Osteoblast (primary cell): ENCODE measurements at regions not wholly inside any gene's neighbourhood (a gene's known extent, or its start where the extent isn't known, plus 50 kb on each side); places are given as distances from the start of the nearest gene placed in this dataset.

Source experiments
- DNase-seq: peaks from one replicate; pipeline ENCODE4 v3.0.0; 2011; ENCODE audit warnings: low spot score, mixed read lengths; ENCODE audit not compliant: insufficient read length; ENCODE audit errors: missing footprints
- H2AFZ ChIP-seq: 2 replicates; pipeline ENCODE4 v1.6.0; 2011; ENCODE audit warnings: mild to moderate bottlenecking, low read length
- H3K27ac ChIP-seq: 2 replicates; pipeline ENCODE4 v1.5.1; 2011; ENCODE audit warnings: mild to moderate bottlenecking, low read depth, low read length, moderate library complexity
- H3K27me3 ChIP-seq: 2 replicates; pipeline ENCODE4 v1.6.0; 2012; ENCODE audit warnings: mild to moderate bottlenecking, control low read depth, inconsistent platforms, low read length, moderate library complexity; ENCODE audit not compliant: insufficient read depth
- H3K36me3 ChIP-seq: 2 replicates; pipeline ENCODE4 v1.5.1; 2011; ENCODE audit warnings: mild to moderate bottlenecking, low read length, control low read depth, moderate library complexity; ENCODE audit not compliant: insufficient read depth
- H3K4me1 ChIP-seq: 2 replicates; pipeline ENCODE4 v1.5.1; 2011; ENCODE audit warnings: mild to moderate bottlenecking, low read length, control low read depth, moderate library complexity; ENCODE audit not compliant: insufficient read depth
- H3K4me2 ChIP-seq: 2 replicates; pipeline ENCODE4 v1.6.0; 2011; ENCODE audit warnings: mild to moderate bottlenecking, low read length; ENCODE audit not compliant: insufficient read depth
- H3K4me3 ChIP-seq: fragments of 200-600 bp; sonication (generic); 3 replicates; pipeline ENCODE4 v1.5.1; 2012; ENCODE audit warnings: mild to moderate bottlenecking, low read length, inconsistent platforms; ENCODE audit not compliant: insufficient read depth
- H3K79me2 ChIP-seq: 2 replicates; pipeline ENCODE4 v1.6.0; 2012; ENCODE audit warnings: mild to moderate bottlenecking, low read length, control low read depth, inconsistent platforms; ENCODE audit not compliant: insufficient read depth
- H3K9me3 ChIP-seq: 2 replicates; pipeline ENCODE4 v1.5.1; 2011; ENCODE audit warnings: low read depth, low read length, control low read depth
- H4K20me1 ChIP-seq: 2 replicates; pipeline ENCODE4 v1.6.0; 2012; ENCODE audit warnings: mild to moderate bottlenecking, low read length, control low read depth; ENCODE audit not compliant: insufficient read depth
- TF ChIP-seq, protein P1 (sequence below): IDR thresholded peaks from 2 replicates; pipeline ENCODE4 v1.5.1; 2011; ENCODE audit warnings: mild to moderate bottlenecking, low read depth, low read length, moderate library complexity; ENCODE audit errors: extremely low read depth

GRCh38 chr13:40447857-40448256, 218.6 kb downstream of the FOXO1 start:
- no peaks in the 10 kb centered on the region for H3K36me3 ChIP-seq
- H3K27ac ChIP-seq = no peak overlapping the region
- no peak overlapping the region for H3K4me2 ChIP-seq
- no peaks in the 10 kb centered on the region for H3K79me2 ChIP-seq
- H3K4me3 ChIP-seq = no peak overlapping the region
- H3K27me3 ChIP-seq = no peaks in the 10 kb centered on the region
- H3K9me3 ChIP-seq = no peaks in the 10 kb centered on the region
- peaks cover 18% of the 10 kb centered on the region for H3K4me1 ChIP-seq
- H2AFZ ChIP-seq = no peak overlapping the region
- TF ChIP-seq, protein P1, sequence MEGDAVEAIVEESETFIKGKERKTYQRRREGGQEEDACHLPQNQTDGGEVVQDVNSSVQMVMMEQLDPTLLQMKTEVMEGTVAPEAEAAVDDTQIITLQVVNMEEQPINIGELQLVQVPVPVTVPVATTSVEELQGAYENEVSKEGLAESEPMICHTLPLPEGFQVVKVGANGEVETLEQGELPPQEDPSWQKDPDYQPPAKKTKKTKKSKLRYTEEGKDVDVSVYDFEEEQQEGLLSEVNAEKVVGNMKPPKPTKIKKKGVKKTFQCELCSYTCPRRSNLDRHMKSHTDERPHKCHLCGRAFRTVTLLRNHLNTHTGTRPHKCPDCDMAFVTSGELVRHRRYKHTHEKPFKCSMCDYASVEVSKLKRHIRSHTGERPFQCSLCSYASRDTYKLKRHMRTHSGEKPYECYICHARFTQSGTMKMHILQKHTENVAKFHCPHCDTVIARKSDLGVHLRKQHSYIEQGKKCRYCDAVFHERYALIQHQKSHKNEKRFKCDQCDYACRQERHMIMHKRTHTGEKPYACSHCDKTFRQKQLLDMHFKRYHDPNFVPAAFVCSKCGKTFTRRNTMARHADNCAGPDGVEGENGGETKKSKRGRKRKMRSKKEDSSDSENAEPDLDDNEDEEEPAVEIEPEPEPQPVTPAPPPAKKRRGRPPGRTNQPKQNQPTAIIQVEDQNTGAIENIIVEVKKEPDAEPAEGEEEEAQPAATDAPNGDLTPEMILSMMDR = no peak
- DNase-seq = no peak
- no peaks in the 10 kb centered on the region for H4K20me1 ChIP-seq

DNA sequence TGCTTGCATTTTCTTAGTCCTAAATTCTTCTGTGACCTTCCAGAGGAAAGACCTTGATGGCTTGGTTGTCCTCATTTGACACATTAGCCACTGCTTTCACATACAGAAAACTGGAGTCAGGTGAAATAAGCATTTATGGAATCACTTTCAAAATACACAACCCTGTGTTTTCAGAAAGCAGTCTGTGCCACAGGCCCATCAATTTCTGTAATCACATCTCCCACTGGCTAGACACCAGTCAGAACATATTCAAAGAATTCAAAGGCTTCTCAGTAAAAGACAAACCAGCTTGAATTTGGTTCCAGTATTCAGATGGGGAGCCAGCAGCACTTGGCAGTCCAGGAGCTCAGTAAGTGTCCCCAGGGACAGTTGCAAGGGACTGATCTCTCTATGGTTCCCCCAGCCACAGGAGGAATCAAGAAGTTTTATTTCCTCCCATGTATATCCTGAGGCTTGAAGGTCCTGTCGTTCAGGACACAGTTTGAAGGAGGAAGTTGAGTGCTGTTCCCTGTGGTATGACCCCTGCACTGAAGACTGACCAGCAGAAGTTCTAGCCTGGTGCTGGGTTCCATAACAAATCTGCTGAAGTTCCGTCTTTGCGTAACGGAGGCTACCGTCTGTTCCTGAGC, 214.3 kb downstream of the FOXO1 start:
- H3K9me3 ChIP-seq = no peaks in the 10 kb centered on the region
- H3K36me3 ChIP-seq = no peaks in the 10 kb centered on the region
- no peaks in the 10 kb centered on the region for H3K79me2 ChIP-seq
- H3K27ac ChIP-seq = no peak overlapping the region
- TF ChIP-seq, protein P1 = no peak
- no peak overlapping the region for H3K4me2 ChIP-seq
- H3K4me3 ChIP-seq = no peak overlapping the region
- no peaks in the 10 kb centered on the region for H4K20me1 ChIP-seq
- peaks cover 18% of the 10 kb centered on the region for H3K4me1 ChIP-seq
- no peak overlapping the region for H2AFZ ChIP-seq
- peaks cover 2% of the 10 kb centered on the region for H3K27me3 ChIP-seq
- DNase-seq = no peak

DNA sequence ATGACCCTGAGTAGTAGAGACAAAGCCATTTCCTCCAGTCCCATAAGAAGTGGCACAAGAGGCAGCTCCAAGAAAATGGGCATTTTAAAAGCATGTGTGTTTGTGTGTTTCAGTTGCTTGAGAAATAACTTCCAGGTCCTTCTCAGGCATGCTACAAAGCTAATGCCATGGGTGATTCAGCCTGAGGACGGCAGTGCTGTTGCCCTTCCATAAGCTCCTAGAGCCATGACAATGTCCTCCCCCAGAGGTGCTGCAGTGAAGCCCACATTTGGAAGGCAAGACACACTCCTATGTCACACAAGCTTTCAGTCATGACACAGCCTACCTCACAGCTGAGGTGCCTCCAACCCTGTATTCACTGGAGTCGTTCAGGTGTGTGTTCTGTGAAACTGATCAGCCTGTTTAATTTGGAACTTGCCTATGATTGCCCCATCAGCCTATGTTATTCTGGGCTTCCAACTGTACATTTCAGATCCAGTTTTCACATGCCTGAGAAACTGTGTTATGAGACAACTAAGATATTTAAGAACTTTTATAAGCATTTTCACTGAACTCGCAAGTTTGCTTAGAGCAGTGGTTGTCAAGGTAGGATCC, 213.6 kb downstream of the FOXO1 start:
- Histone ChIP-seq H3K4me2 (peak overlapping the region; percentile 53), H3K27ac (peak overlapping the region; percentile 56), H4K20me1 (no peaks in the 10 kb centered on the region), H3K9me3 (no peaks in the 10 kb centered on the region), H3K36me3 (no peaks in the 10 kb centered on the region), H3K4me1 (peaks cover 18% of the 10 kb centered on the region), H2AFZ (peak overlapping the region; percentile 17), H3K27me3 (peaks cover 3% of the 10 kb centered on the region), H3K79me2 (no peaks in the 10 kb centered on the region), H3K4me3 (no peak overlapping the region)
- TF ChIP-seq, protein P1 = no peak
- DNase-seq = no peak

DNA sequence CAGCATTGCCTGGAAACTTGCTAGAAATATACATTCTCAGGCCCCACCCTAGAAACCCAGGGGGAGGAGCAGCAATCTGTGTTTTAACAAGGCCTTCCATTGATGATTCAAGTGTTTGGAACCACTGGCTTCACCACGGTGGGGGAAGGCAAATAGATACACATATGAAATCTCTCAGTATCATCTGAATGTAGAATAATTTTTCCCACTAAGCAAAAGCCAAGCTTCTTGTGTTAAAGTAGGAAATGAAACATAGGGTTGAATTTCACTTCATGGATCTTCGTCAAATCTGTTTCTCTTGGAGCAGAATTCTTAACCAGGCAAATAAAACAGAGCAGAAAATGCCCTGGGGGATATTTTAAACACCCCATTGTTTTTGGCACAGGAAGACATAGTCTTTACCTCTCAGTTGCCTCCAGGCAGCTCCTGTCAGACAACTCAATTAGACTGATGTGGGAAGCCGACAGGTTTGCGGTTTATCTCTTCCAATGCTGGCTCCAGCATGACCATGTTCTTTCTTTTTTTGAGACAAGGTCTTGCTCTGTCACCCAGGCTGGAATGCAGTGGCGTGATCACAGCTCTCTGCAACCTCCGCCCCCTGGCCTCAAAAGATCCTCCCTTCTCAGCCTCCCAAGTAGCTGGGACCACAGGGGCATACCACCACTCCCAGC, 213.0 kb downstream of the FOXO1 start:
- peaks cover 18% of the 10 kb centered on the region for H3K4me1 ChIP-seq
- H3K9me3 ChIP-seq = no peaks in the 10 kb centered on the region
- H3K27me3 ChIP-seq = peaks cover 8% of the 10 kb centered on the region
- peak overlapping the region; percentile 56 for H3K27ac ChIP-seq
- DNase-seq = peak; percentile 80
- H2AFZ ChIP-seq = peak overlapping the region; percentile 56
- peak overlapping the region; percentile 53 for H3K4me2 ChIP-seq
- H3K36me3 ChIP-seq = no peaks in the 10 kb centered on the region
- TF ChIP-seq, protein P1 = no peak
- no peaks in the 10 kb centered on the region for H3K79me2 ChIP-seq
- no peak overlapping the region for H3K4me3 ChIP-seq
- H4K20me1 ChIP-seq = no peaks in the 10 kb centered on the region
